ENCODE measurements at regions not wholly inside any gene's neighbourhood (a gene's known extent, or its start where the extent isn't known, plus 50 kb on each side); places are given as distances from the start of the nearest gene placed in this dataset.

DNA sequence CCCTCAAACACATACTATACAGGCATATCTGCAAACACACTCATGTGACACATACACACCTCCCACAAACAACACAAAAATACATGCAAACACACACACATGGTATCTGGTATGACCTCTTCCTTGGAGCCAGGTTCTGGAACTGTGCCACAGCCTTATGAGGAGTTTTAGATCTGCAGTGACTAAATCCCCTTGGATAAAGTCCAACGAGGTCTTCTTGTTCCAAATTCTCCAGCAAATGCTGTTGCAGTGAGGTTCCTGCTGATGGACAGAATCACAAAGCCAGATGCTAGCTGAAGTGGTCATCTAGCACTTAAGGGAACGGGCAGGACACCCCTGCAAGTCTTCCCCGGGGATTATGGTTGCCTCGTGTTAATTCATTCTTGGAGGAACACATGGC, 54.5 kb upstream of the DAPL1 start:
- DNase-seq (no peak), ATAC-seq (ENCODE audit: poor library complexity) (no peak)
- CTCF ChIA-PET = no interaction called here
- no peaks in the 10 kb centered on the region for H3K27me3 ChIP-seq (ENCODE audit: control insufficient read depth in 1 of 2, insufficient read depth in 2 of 2, low read length in 2 of 2)
- H3K9me3 ChIP-seq (ENCODE audit: control insufficient read depth in 1 of 2, insufficient read depth in 1 of 2, low read length in 2 of 2) = no peaks in the 10 kb centered on the region
- Mint-ChIP-seq H3K27ac (no peak overlapping the region), H3K9me3 (no peaks in the 10 kb centered on the region), H3K4me3 (no peak overlapping the region), H3K4me1 (ENCODE audit: low read depth) (no peaks in the 10 kb centered on the region), H3K27me3 (peaks cover 8% of the 10 kb centered on the region), H3K36me3 (ENCODE audit: low read depth) (no peaks in the 10 kb centered on the region)
- H3K4me3 ChIP-seq (ENCODE audit: low read length) = no peak overlapping the region
- no peaks in the 10 kb centered on the region for H3K36me3 ChIP-seq (ENCODE audit: insufficient read depth, low read length)
- no peaks in the 10 kb centered on the region for H3K4me1 ChIP-seq (ENCODE audit: insufficient read depth, low read length)
- H3K27ac ChIP-seq (ENCODE audit: low read depth in 1 of 2, low read length in 2 of 2) = no peak overlapping the region
- POLR2A ChIA-PET = no interaction called here
- intact Hi-C loops (cut with DNase I, micrococcal nuclease) = loop anchor here in 1 of 2 experiments (10.0 kb wide), 1 partner anchor 1236 kb away; no protein-coding TSS in a partner anchor
- TF ChIP-seq, protein P1, sequence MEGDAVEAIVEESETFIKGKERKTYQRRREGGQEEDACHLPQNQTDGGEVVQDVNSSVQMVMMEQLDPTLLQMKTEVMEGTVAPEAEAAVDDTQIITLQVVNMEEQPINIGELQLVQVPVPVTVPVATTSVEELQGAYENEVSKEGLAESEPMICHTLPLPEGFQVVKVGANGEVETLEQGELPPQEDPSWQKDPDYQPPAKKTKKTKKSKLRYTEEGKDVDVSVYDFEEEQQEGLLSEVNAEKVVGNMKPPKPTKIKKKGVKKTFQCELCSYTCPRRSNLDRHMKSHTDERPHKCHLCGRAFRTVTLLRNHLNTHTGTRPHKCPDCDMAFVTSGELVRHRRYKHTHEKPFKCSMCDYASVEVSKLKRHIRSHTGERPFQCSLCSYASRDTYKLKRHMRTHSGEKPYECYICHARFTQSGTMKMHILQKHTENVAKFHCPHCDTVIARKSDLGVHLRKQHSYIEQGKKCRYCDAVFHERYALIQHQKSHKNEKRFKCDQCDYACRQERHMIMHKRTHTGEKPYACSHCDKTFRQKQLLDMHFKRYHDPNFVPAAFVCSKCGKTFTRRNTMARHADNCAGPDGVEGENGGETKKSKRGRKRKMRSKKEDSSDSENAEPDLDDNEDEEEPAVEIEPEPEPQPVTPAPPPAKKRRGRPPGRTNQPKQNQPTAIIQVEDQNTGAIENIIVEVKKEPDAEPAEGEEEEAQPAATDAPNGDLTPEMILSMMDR (IDR thresholded peaks at IDR 0.05) = no peak

DNA sequence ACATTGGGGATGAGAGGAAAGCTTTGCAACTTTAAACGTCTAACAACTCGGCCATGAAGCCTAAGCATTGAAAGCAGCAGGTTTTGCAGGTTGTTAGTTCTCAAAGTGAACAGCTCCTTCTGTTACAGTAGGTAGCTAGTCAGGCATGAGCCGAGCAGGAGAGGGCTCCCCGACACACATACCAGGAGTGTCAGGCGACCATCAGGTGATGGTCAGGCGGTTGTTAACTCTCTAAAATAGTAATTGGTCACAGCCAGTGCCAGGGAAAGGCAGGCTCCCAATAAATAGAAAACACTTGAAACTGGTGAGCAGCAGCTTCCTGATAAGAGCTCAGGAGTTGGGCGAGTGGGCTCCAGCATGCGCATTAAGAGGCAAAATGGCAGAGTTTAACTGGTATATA, 53.5 kb upstream of the DAPL1 start:
- ChIA-PET CTCF (interaction anchor here (1.1 kb wide), 1 partner anchor 31 kb away, joined by 4 read pairs; no protein-coding TSS in a partner anchor), POLR2A (interaction anchor here (1.0 kb wide), 1 partner anchor 9 kb away, joined by 3 read pairs; no protein-coding TSS in a partner anchor)
- TF ChIP-seq, protein P1 (IDR thresholded peaks at IDR 0.05) = no peak
- Mint-ChIP-seq H3K4me3 (no peak overlapping the region), H3K4me1 (ENCODE audit: low read depth) (no peaks in the 10 kb centered on the region), H3K9me3 (no peaks in the 10 kb centered on the region), H3K27me3 (peaks cover 16% of the 10 kb centered on the region), H3K36me3 (ENCODE audit: low read depth) (no peaks in the 10 kb centered on the region), H3K27ac (no peak overlapping the region)
- no peaks in the 10 kb centered on the region for H3K9me3 ChIP-seq (ENCODE audit: control insufficient read depth in 1 of 2, insufficient read depth in 1 of 2, low read length in 2 of 2)
- H3K4me1 ChIP-seq (ENCODE audit: insufficient read depth, low read length) = no peaks in the 10 kb centered on the region
- no peak overlapping the region for H3K27ac ChIP-seq (ENCODE audit: low read depth in 1 of 2, low read length in 2 of 2)
- peaks cover 3 to 7% of the 10 kb centered on the region in 2 experiments for H3K27me3 ChIP-seq (ENCODE audit: control insufficient read depth in 1 of 2, insufficient read depth in 2 of 2, low read length in 2 of 2)
- intact Hi-C loops (cut with DNase I, micrococcal nuclease) = loop anchor here in 1 of 2 experiments (10.0 kb wide), 1 partner anchor 1237 kb away; no protein-coding TSS in a partner anchor
- DNase-seq (no peak), ATAC-seq (ENCODE audit: poor library complexity) (no peak)
- no peak overlapping the region for H3K4me3 ChIP-seq (ENCODE audit: low read length)
- H3K36me3 ChIP-seq (ENCODE audit: insufficient read depth, low read length) = no peaks in the 10 kb centered on the region

DNA sequence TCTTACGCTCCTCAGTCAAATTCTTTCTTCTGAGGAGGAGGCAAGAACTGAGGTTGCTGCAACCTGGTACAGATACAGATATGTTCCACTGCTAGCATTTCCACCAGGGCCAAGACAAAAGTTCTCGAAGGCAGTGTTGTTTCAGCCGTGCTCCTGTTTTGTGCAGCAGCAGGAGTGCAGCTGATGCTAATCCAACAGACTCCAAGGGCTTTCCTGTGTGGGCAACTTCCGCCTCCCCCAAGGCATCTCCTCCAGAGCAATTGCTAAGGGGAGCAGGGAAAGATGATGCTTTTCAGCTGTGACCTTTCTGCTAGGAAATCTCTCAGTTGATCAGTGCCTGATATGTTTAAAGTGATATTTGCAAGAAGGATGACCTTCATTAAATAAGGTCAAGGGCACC, 52.6 kb upstream of the DAPL1 start:
- no peak for DNase-seq
- no peaks in the 10 kb centered on the region for H3K9me3 Mint-ChIP-seq
- no peak overlapping the region for H3K4me3 ChIP-seq (ENCODE audit: low read length)
- H3K36me3 Mint-ChIP-seq (ENCODE audit: low read depth) = no peaks in the 10 kb centered on the region
- no peak for ATAC-seq (ENCODE audit: poor library complexity)
- H3K4me1 ChIP-seq (ENCODE audit: insufficient read depth, low read length) = no peaks in the 10 kb centered on the region
- no peak overlapping the region for H3K27ac Mint-ChIP-seq
- ChIA-PET POLR2A (no interaction called here), CTCF (no interaction called here)
- H3K9me3 ChIP-seq (ENCODE audit: control insufficient read depth in 1 of 2, insufficient read depth in 1 of 2, low read length in 2 of 2) = no peaks in the 10 kb centered on the region
- no peak overlapping the region for H3K27ac ChIP-seq (ENCODE audit: low read depth in 1 of 2, low read length in 2 of 2)
- no peaks in the 10 kb centered on the region for H3K36me3 ChIP-seq (ENCODE audit: insufficient read depth, low read length)
- TF ChIP-seq, protein P1 (IDR thresholded peaks at IDR 0.05) = no peak
- H3K27me3 ChIP-seq (ENCODE audit: control insufficient read depth in 1 of 2, insufficient read depth in 2 of 2, low read length in 2 of 2) = peaks cover 7 to 15% of the 10 kb centered on the region in 2 experiments
- intact Hi-C loops (cut with DNase I, micrococcal nuclease) = loop anchor here in 1 of 2 experiments (10.0 kb wide), 1 partner anchor 1238 kb away; no protein-coding TSS in a partner anchor
- no peak overlapping the region for H3K4me3 Mint-ChIP-seq
- H3K27me3 Mint-ChIP-seq = peaks cover 24% of the 10 kb centered on the region
- H3K4me1 Mint-ChIP-seq (ENCODE audit: low read depth) = no peaks in the 10 kb centered on the region

Measured in CD4-positive, alpha-beta T cell (primary cell).